Muscle layer of duodenum (tissue), 2 donors: ENCODE measurements at regions not wholly inside any gene's neighbourhood (a gene's known extent, or its start where the extent isn't known, plus 50 kb on each side); places are given as distances from the start of the nearest gene placed in this dataset.
"Not testable (repeated sequence)": the region's sequence is repeated elsewhere in the genome, so short reads cannot be mapped to it uniquely, and the experiment has no call there.

ENCODE experiments used
- H3K27ac ChIP-seq: one replicate; pipeline ENCODE4 v1.7.0; 2013; ENCODE audit warnings: mild to moderate bottlenecking, low read length
- H3K27me3 ChIP-seq: one replicate; pipeline ENCODE4 v1.7.0; 2013; ENCODE audit warnings: low read depth, mild to moderate bottlenecking, control low read depth, low read length
- H3K36me3 ChIP-seq, 2 donors: one replicate each; pipeline ENCODE4 v1.7.0; 2013; ENCODE audit warnings: low read length in 2 of 2, control low read depth in 1 of 2, mild to moderate bottlenecking in 1 of 2; ENCODE audit not compliant: insufficient read depth in 2 of 2, control insufficient read depth in 1 of 2
- H3K4me1 ChIP-seq, 2 donors: one replicate each; pipeline ENCODE4 v1.7.0; 2013; ENCODE audit warnings: low read length in 2 of 2, mild to moderate bottlenecking in 2 of 2, control low read depth in 1 of 2, moderate library complexity in 1 of 2; ENCODE audit not compliant: insufficient read depth in 2 of 2, control insufficient read depth in 1 of 2
- H3K4me3 ChIP-seq, 2 donors: one replicate each; pipeline ENCODE4 v1.7.0; 2013; ENCODE audit warnings: low read length in 2 of 2, low read depth in 1 of 2, mild to moderate bottlenecking in 1 of 2
- H3K9me3 ChIP-seq, 2 donors: one replicate each; pipeline ENCODE4 v1.7.0; 2013; ENCODE audit warnings: low read length in 2 of 2, control low read depth in 1 of 2, mild to moderate bottlenecking in 1 of 2; ENCODE audit not compliant: control insufficient read depth in 1 of 2
- donor health status: healthy.

- Histone ChIP-seq H3K4me3 (no peak overlapping the region), H3K27me3 (no peaks in the 10 kb centered on the region), H3K9me3 (no peaks in the 10 kb centered on the region), H3K36me3 (no peaks in the 10 kb centered on the region), H3K27ac (no peak overlapping the region), H3K4me1 (peaks cover 0 to 4% of the 10 kb centered on the region in 2 donors)
Observed at GRCh38 chr15:29532296-29532695, 262.7 kb upstream of the NSMCE3 start.

GRCh38 chr15:29530966-29531365 lies 261.3 kb upstream of the NSMCE3 start:
- Histone ChIP-seq H3K36me3 (no peaks in the 10 kb centered on the region), H3K4me3 (no peak overlapping the region), H3K9me3 (no peaks in the 10 kb centered on the region), H3K27ac (no peak overlapping the region), H3K27me3 (no peaks in the 10 kb centered on the region), H3K4me1 (peaks cover 0 to 4% of the 10 kb centered on the region in 2 donors)

DNA sequence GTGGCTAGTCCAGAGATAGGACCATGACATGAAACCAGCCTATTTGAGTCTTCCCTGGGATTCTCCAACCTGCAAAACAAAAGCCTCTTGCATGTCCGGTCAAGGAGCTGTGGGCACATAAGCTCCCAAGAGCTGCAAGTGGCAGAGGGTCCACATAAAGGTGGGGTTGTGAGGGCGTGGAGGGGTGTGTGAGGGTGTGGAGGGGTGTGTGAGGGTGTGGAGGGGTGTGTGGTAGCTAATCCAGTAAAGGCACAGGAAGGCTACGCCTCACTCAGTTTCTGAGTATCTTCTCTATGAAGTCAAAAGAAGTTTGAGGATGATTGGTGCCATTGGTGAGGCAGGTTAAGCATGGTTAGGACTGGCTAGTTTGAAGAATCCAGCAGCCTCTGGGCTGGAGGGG lies 259.4 kb upstream of the NSMCE3 start:
- no peak overlapping the region for H3K4me3 ChIP-seq
- no peaks in the 10 kb centered on the region for H3K36me3 ChIP-seq
- no peaks in the 10 kb centered on the region for H3K27me3 ChIP-seq

GRCh38 chr15:29528276-29528675 lies 258.7 kb upstream of the NSMCE3 start:
- Histone ChIP-seq H3K27me3 (no peaks in the 10 kb centered on the region), H3K36me3 (no peaks in the 10 kb centered on the region), H3K4me3 (no peak overlapping the region), H3K4me1 (no peaks in the 10 kb centered on the region), H3K9me3 (no peaks in the 10 kb centered on the region), H3K27ac (no peak overlapping the region)

More for the DNA sequence above, 259.4 kb upstream of the NSMCE3 start:
- Histone ChIP-seq H3K9me3 (no peaks in the 10 kb centered on the region), H3K27ac (no peak overlapping the region), H3K4me1 (peaks cover 0 to 4% of the 10 kb centered on the region in 2 donors)

- H3K27me3 ChIP-seq: no peaks in the 10 kb centered on the region
- H3K9me3 ChIP-seq: no peaks in the 10 kb centered on the region
- no peaks in the 10 kb centered on the region for H3K4me1 ChIP-seq
- no peak overlapping the region for H3K27ac ChIP-seq
- no peak overlapping the region for H3K4me3 ChIP-seq
- no peaks in the 10 kb centered on the region for H3K36me3 ChIP-seq
Observed at GRCh38 chr15:29526802-29527201, 257.2 kb upstream of the NSMCE3 start.

DNA sequence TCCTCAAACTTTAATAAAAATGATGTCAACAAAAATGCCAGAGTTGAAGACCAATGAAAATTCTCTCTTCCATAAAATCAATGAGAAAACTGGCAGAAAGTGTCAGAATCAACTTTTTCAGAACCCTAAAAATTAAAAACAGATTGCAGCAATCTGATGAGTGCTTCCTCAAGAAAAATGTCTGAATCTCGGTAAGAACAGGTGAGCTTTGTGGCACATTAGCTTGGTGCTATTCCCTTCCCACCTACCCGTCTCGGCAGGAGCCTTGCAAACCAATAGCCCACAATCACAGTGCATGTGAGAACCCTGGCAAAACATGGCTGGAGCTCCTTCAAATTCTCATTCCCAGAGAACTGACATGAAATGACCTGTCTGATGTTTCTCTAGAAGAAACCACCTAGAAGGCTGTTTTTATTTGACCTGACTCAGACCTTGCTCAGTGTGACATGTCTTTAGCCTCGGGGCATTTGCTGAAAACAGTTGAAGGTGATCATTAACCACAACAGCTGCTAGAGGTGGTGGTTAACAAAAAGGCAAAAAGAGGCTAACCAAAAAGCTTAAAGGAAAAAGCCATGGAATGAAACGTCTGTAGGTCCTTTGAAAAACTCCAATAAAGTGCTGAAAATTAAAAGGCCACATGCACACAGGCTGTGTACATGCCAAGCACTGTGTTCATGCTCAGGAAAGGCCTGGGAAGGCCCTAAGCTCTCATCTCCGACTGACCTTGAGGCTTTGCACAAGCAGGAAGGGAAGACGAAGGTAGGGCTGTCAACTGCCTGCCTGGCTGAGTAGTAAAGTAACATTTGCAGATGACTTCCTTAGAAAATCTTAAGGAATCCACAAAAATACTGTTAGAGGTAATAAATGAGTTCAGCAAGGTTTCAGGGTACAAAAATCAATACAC lies 253.0 kb upstream of the NSMCE3 start:
- H3K27ac ChIP-seq: no peak overlapping the region
- no peaks in the 10 kb centered on the region for H3K36me3 ChIP-seq
- H3K4me1 ChIP-seq: no peaks in the 10 kb centered on the region
- no peak overlapping the region for H3K4me3 ChIP-seq
- H3K9me3 ChIP-seq: no peaks in the 10 kb centered on the region
- H3K27me3 ChIP-seq: no peaks in the 10 kb centered on the region

- no peak overlapping the region for H3K4me3 ChIP-seq
- H3K9me3 ChIP-seq: no peaks in the 10 kb centered on the region
- no peaks in the 10 kb centered on the region for H3K36me3 ChIP-seq
- no peaks in the 10 kb centered on the region for H3K4me1 ChIP-seq
- no peak overlapping the region for H3K27ac ChIP-seq
- no peaks in the 10 kb centered on the region for H3K27me3 ChIP-seq
Observed at GRCh38 chr15:29518442-29518841, 248.8 kb upstream of the NSMCE3 start.

DNA sequence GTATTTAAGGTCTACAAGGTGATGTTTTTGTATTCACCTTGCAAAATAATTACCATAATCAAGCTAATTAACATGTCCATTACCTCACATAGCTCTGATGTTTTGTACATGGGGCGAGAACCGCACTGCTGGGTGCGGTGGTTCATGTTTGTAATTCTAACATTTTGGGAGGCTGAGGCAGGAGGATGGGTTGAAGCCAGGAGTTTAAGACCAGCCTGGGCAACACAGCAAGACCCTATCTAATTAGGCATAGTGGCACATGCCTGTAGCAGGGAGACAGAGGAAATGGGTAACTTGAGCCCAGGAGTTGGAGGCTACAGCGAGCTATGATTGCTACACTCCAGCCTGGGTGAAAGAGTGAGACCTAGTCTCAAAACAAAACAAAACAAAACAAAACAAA lies 248.2 kb upstream of the NSMCE3 start:
- no peak overlapping the region for H3K27ac ChIP-seq
- no peaks in the 10 kb centered on the region for H3K9me3 ChIP-seq
- no peaks in the 10 kb centered on the region for H3K36me3 ChIP-seq
- no peak overlapping the region for H3K4me3 ChIP-seq
- no peaks in the 10 kb centered on the region for H3K4me1 ChIP-seq
- no peaks in the 10 kb centered on the region for H3K27me3 ChIP-seq

DNA sequence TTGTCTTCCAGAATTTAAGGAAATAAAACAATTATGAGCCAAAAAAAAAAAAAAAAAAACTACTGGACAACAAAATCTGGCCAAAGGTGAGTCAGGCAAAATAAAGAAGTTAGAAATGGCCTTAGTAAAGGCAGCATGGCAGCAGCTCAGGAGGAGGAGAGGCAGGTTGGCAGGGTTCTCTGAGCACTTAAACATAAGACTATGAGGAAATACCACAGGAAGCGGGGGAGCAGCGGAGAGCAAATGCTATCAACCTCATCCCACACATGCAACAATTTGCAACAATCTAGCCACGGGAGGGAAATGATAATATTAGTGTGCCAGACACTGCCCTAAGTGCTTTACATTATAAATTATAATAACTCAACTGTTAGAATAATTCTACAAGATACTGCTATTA lies 247.3 kb upstream of the NSMCE3 start:
- H3K4me3 ChIP-seq: no peak overlapping the region
- H3K4me1 ChIP-seq: no peaks in the 10 kb centered on the region
- no peaks in the 10 kb centered on the region for H3K36me3 ChIP-seq

GRCh38 chr15:29514926-29515325 lies 245.3 kb upstream of the NSMCE3 start:
- Histone ChIP-seq H3K4me3 (no peak overlapping the region), H3K36me3 (no peaks in the 10 kb centered on the region), H3K27ac (no peak overlapping the region), H3K9me3 (no peaks in the 10 kb centered on the region), H3K4me1 (no peaks in the 10 kb centered on the region), H3K27me3 (no peaks in the 10 kb centered on the region)

More for the DNA sequence above, 247.3 kb upstream of the NSMCE3 start:
- H3K9me3 ChIP-seq: no peaks in the 10 kb centered on the region
- H3K27ac ChIP-seq: no peak overlapping the region
- no peaks in the 10 kb centered on the region for H3K27me3 ChIP-seq

DNA sequence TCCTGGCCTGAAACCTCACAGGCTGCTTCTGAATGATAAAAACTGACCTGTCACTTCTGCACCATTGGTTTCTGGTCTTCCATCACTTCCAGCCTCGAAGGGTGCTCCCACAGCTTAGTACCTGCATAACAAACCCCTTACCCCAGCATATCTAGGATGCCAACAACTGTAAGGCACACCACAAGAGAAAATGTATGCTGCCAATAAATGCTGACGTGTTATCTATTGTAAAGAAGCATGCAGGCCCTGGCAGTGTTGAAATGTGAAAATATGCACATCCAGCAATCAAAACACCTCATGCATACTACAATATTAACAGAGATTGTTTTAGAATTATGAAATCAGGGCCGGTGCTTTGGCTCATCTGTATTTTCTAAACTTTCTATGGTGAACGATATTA lies 242.0 kb upstream of the NSMCE3 start:
- Histone ChIP-seq H3K9me3 (peaks cover 0 to 2% of the 10 kb centered on the region in 2 donors), H3K4me3 (no peak overlapping the region), H3K27me3 (no peaks in the 10 kb centered on the region), H3K36me3 (no peaks in the 10 kb centered on the region), H3K4me1 (no peaks in the 10 kb centered on the region), H3K27ac (no peak overlapping the region)

DNA sequence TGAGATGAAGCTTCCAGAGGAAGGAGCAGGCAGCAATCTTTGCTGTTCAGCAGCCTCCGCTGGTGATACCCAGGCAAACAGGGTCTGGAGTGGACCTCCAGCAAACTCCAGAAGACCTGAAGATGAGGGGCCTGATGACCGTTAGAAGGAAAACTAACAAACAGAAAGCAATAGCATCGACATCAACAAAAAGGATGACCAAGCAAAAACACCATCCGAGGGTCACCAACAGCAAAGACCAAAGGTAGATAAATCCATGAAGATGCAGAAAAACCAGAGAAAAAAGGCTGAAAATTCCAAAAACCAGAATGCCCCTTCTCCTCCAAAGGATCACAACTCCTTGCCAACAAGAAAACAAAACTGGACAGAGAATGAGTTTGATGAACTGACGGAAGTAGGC lies 235.9 kb upstream of the NSMCE3 start:
- H3K27me3 ChIP-seq, H3K9me3 ChIP-seq, H3K36me3 ChIP-seq, H3K4me1 ChIP-seq, H3K4me3 ChIP-seq, H3K27ac ChIP-seq: not testable (repeated sequence)
